NB4 (cell line): ENCODE measurements at regions not wholly inside any gene's neighbourhood (a gene's known extent, or its start where the extent isn't known, plus 50 kb on each side); places are given as distances from the start of the nearest gene placed in this dataset.
"Not testable (repeated sequence)": the region's sequence is repeated elsewhere in the genome, so short reads cannot be mapped to it uniquely, and the experiment has no call there.

Experiments used
- DNase-seq: peaks from one replicate; pipeline ENCODE4 v3.0.0; 2010; ENCODE audit warnings: low read depth
- H3K4me3 ChIP-seq: one replicate; pipeline ENCODE4 v1.5.1; 2011; ENCODE audit warnings: mild to moderate bottlenecking, low read depth, low read length, moderate library complexity
- CTCF ChIP-seq: IDR thresholded peaks from one replicate; pipeline ENCODE4 v1.5.1; 2012; ENCODE audit warnings: low read depth, low read length
- MAX ChIP-seq: IDR thresholded peaks from 2 replicates; pipeline ENCODE4 v1.6.1; 2011; ENCODE audit warnings: low read depth, low read length
- MYC ChIP-seq: IDR thresholded peaks from 2 replicates; pipeline ENCODE4 v1.6.1; 2011; ENCODE audit warnings: low read depth, low read length
- POLR2A ChIP-seq: IDR thresholded peaks from 2 replicates; pipeline ENCODE4 v1.6.1; 2011; ENCODE audit warnings: mild to moderate bottlenecking; ENCODE audit not compliant: insufficient read length; ENCODE audit errors: extremely low read depth

GRCh38 chr2:41206004-41206403 is 754.1 kb upstream of the SLC8A1 start:
- no peak for DNase-seq
- H3K4me3 ChIP-seq, result no peak overlapping the region
- TF ChIP-seq CTCF, result no peak
- TF ChIP-seq POLR2A, result no peak
- TF ChIP-seq MAX, result no peak
- TF ChIP-seq MYC, result no peak

GRCh38 chr2:41207578-41207977 is 755.7 kb upstream of the SLC8A1 start:
- TF ChIP-seq POLR2A, result no peak
- TF ChIP-seq CTCF, result no peak
- no peak for TF ChIP-seq MYC
- no peak for TF ChIP-seq MAX
- DNase-seq, result no peak
- H3K4me3 ChIP-seq, result no peak overlapping the region

- H3K4me3 ChIP-seq, DNase-seq: not testable (repeated sequence)
These were observed 758.1 kb upstream of the SLC8A1 start for GRCh38 chr2:41210030-41210429.

- no peak for TF ChIP-seq MAX
- no peak for TF ChIP-seq POLR2A
- no peak for TF ChIP-seq MYC
- no peak for TF ChIP-seq CTCF
- no peak overlapping the region for H3K4me3 ChIP-seq
- DNase-seq, result no peak
These were observed 765.1 kb upstream of the SLC8A1 start for GRCh38 chr2:41216978-41217377.

GRCh38 chr2:41222593-41222992 is 770.7 kb upstream of the SLC8A1 start:
- TF ChIP-seq MAX (no peak), POLR2A (no peak), MYC (no peak), CTCF (no peak)
- H3K4me3 ChIP-seq, result no peak overlapping the region
- no peak for DNase-seq

GRCh38 chr2:41234093-41234492 is 782.2 kb upstream of the SLC8A1 start:
- no peak overlapping the region for H3K4me3 ChIP-seq
- TF ChIP-seq POLR2A, result no peak
- TF ChIP-seq MYC, result no peak
- TF ChIP-seq CTCF, result no peak
- no peak for TF ChIP-seq MAX
- DNase-seq, result no peak
